ENCODE measurements at regions not wholly inside any gene's neighbourhood (a gene's known extent, or its start where the extent isn't known, plus 50 kb on each side); places are given as distances from the start of the nearest gene placed in this dataset.
"Not testable (repeated sequence)": the region's sequence is repeated elsewhere in the genome, so short reads cannot be mapped to it uniquely, and the experiment has no call there.

- Mint-ChIP-seq H3K36me3 (no peaks in the 10 kb centered on the region), H3K27ac (no peak overlapping the region), H3K4me3 (no peak overlapping the region), H3K27me3 (no peaks in the 10 kb centered on the region), H3K4me1 (no peaks in the 10 kb centered on the region), H3K9me3 (peaks cover 0 to 7% (median 1%) of the 10 kb centered on the region in 7 donors)
- DNase-seq (no peak), ATAC-seq (ENCODE audit: low read depth in 2 of 2) (no peak)
These were observed 1293.5 kb upstream of the CHAC2 start for GRCh38 chr2:52474091-52474490.

GRCh38 chr2:52473526-52473925, 1294.1 kb upstream of the CHAC2 start:
- ATAC-seq (ENCODE audit: low read depth in 2 of 2) (no peak), DNase-seq (no peak)
- Mint-ChIP-seq H3K27ac (no peak overlapping the region), H3K9me3 (peaks cover 0 to 3% (median under 1%) of the 10 kb centered on the region in 7 donors), H3K4me1 (no peaks in the 10 kb centered on the region), H3K4me3 (no peak overlapping the region), H3K27me3 (no peaks in the 10 kb centered on the region), H3K36me3 (no peaks in the 10 kb centered on the region)

- not testable (repeated sequence) for ATAC-seq (ENCODE audit: low read depth in 2 of 2); H3K27me3 Mint-ChIP-seq; H3K4me3 Mint-ChIP-seq; H3K4me1 Mint-ChIP-seq; H3K27ac Mint-ChIP-seq; H3K9me3 Mint-ChIP-seq; DNase-seq; H3K36me3 Mint-ChIP-seq
These were observed 1297.1 kb upstream of the CHAC2 start for GRCh38 chr2:52470457-52470856.

GRCh38 chr2:52467189-52467588, 1300.4 kb upstream of the CHAC2 start:
- ATAC-seq (ENCODE audit: low read depth in 2 of 2) (no peak), DNase-seq (no peak)
- no peak overlapping the region for H3K4me3 Mint-ChIP-seq
- no peaks in the 10 kb centered on the region for H3K27me3 Mint-ChIP-seq
- peaks cover 0 to 8% (median 1%) of the 10 kb centered on the region in 7 donors for H3K9me3 Mint-ChIP-seq
- no peak overlapping the region for H3K27ac Mint-ChIP-seq
- no peaks in the 10 kb centered on the region for H3K36me3 Mint-ChIP-seq
- H3K4me1 Mint-ChIP-seq, result no peaks in the 10 kb centered on the region

- Mint-ChIP-seq H3K27ac (no peak overlapping the region), H3K27me3 (no peaks in the 10 kb centered on the region), H3K9me3 (peaks cover 0 to 8% (median 1%) of the 10 kb centered on the region in 7 donors), H3K4me3 (no peak overlapping the region), H3K36me3 (no peaks in the 10 kb centered on the region), H3K4me1 (no peaks in the 10 kb centered on the region)
- no peak for ATAC-seq (ENCODE audit: low read depth in 2 of 2)
- DNase-seq, result no peak
These were observed 1302.3 kb upstream of the CHAC2 start for GRCh38 chr2:52465287-52465686.

- Mint-ChIP-seq H3K36me3 (no peaks in the 10 kb centered on the region), H3K27me3 (no peaks in the 10 kb centered on the region), H3K4me3 (no peak overlapping the region), H3K9me3 (peaks cover 0 to 8% (median 0%) of the 10 kb centered on the region in 7 donors), H3K27ac (no peak overlapping the region), H3K4me1 (no peaks in the 10 kb centered on the region)
- ATAC-seq (ENCODE audit: low read depth in 2 of 2) (no peak), DNase-seq (no peak)
These were observed 1304.1 kb upstream of the CHAC2 start for GRCh38 chr2:52463457-52463856.

GRCh38 chr2:52456561-52457377, 1310.8 kb upstream of the CHAC2 start:
- DNase-seq, result no peak
- Mint-ChIP-seq H3K9me3 (peaks cover 0 to 17% (median 4%) of the 10 kb centered on the region in 7 donors), H3K27me3 (no peaks in the 10 kb centered on the region), H3K4me1 (no peaks in the 10 kb centered on the region), H3K36me3 (no peaks in the 10 kb centered on the region), H3K27ac (no peak overlapping the region), H3K4me3 (no peak overlapping the region)
- no peak for ATAC-seq (ENCODE audit: low read depth in 2 of 2)

GRCh38 chr2:52454962-52455361, 1312.6 kb upstream of the CHAC2 start:
- no peak overlapping the region for H3K27ac Mint-ChIP-seq
- H3K9me3 Mint-ChIP-seq, result peaks cover 0 to 17% (median 4%) of the 10 kb centered on the region in 7 donors
- ATAC-seq (ENCODE audit: low read depth in 2 of 2) (no peak), DNase-seq (no peak)
- H3K4me3 Mint-ChIP-seq, result no peak overlapping the region
- H3K27me3 Mint-ChIP-seq, result no peaks in the 10 kb centered on the region
- no peaks in the 10 kb centered on the region for H3K4me1 Mint-ChIP-seq
- H3K36me3 Mint-ChIP-seq, result no peaks in the 10 kb centered on the region

- no peaks in the 10 kb centered on the region for H3K27me3 Mint-ChIP-seq
- no peak overlapping the region for H3K27ac Mint-ChIP-seq
- DNase-seq (no peak), ATAC-seq (ENCODE audit: low read depth in 2 of 2) (no peak)
- H3K4me3 Mint-ChIP-seq, result no peak overlapping the region
- H3K9me3 Mint-ChIP-seq, result peaks cover 0 to 12% (median 2%) of the 10 kb centered on the region in 7 donors
- H3K36me3 Mint-ChIP-seq, result no peaks in the 10 kb centered on the region
- no peaks in the 10 kb centered on the region for H3K4me1 Mint-ChIP-seq
These were observed 1315.4 kb upstream of the CHAC2 start for GRCh38 chr2:52452201-52452600.

- Mint-ChIP-seq H3K27ac (no peak overlapping the region), H3K36me3 (no peaks in the 10 kb centered on the region), H3K9me3 (peaks cover 0 to 4% (median 0%) of the 10 kb centered on the region in 7 donors), H3K4me1 (no peaks in the 10 kb centered on the region), H3K4me3 (no peak overlapping the region), H3K27me3 (no peaks in the 10 kb centered on the region)
- ATAC-seq (ENCODE audit: low read depth in 2 of 2) (no peak), DNase-seq (no peak)
These were observed 1321.9 kb upstream of the CHAC2 start for GRCh38 chr2:52445686-52446085.

- Mint-ChIP-seq H3K4me1 (no peaks in the 10 kb centered on the region), H3K9me3 (peaks cover 0 to 12% (median 7%) of the 10 kb centered on the region in 7 donors), H3K27ac (no peak overlapping the region), H3K4me3 (no peak overlapping the region), H3K27me3 (no peaks in the 10 kb centered on the region), H3K36me3 (no peaks in the 10 kb centered on the region)
- no peak for ATAC-seq (ENCODE audit: low read depth in 2 of 2)
- no peak for DNase-seq
These were observed 1336.2 kb upstream of the CHAC2 start for GRCh38 chr2:52431352-52431760.

- DNase-seq (no peak), ATAC-seq (ENCODE audit: low read depth in 2 of 2) (no peak)
- no peaks in the 10 kb centered on the region for H3K36me3 Mint-ChIP-seq
- H3K27me3 Mint-ChIP-seq, result no peaks in the 10 kb centered on the region
- no peak overlapping the region for H3K4me3 Mint-ChIP-seq
- H3K27ac Mint-ChIP-seq, result no peak overlapping the region
- peaks cover 0 to 12% (median 5%) of the 10 kb centered on the region in 7 donors for H3K9me3 Mint-ChIP-seq
- H3K4me1 Mint-ChIP-seq, result no peaks in the 10 kb centered on the region
These were observed 1337.9 kb upstream of the CHAC2 start for GRCh38 chr2:52429740-52430139.

- H3K4me1 Mint-ChIP-seq, result no peaks in the 10 kb centered on the region
- no peaks in the 10 kb centered on the region for H3K36me3 Mint-ChIP-seq
- DNase-seq, result no peak
- peaks cover 0 to 12% (median 5%) of the 10 kb centered on the region in 7 donors for H3K9me3 Mint-ChIP-seq
- no peak overlapping the region for H3K4me3 Mint-ChIP-seq
- no peak overlapping the region for H3K27ac Mint-ChIP-seq
- no peaks in the 10 kb centered on the region for H3K27me3 Mint-ChIP-seq
- no peak for ATAC-seq (ENCODE audit: low read depth in 2 of 2)
These were observed 1338.4 kb upstream of the CHAC2 start for GRCh38 chr2:52429171-52429570.

- Mint-ChIP-seq H3K4me1 (no peaks in the 10 kb centered on the region), H3K36me3 (no peaks in the 10 kb centered on the region)
- DNase-seq, result no peak
These were observed 1339.4 kb upstream of the CHAC2 start for GRCh38 chr2:52428224-52428623.

More at GRCh38 chr2:52428224-52428623, 1339.4 kb upstream of the CHAC2 start:
- H3K27ac Mint-ChIP-seq, result no peak overlapping the region
- no peak overlapping the region for H3K4me3 Mint-ChIP-seq
- H3K9me3 Mint-ChIP-seq, result peaks cover 0 to 12% (median 5%) of the 10 kb centered on the region in 7 donors
- H3K27me3 Mint-ChIP-seq, result no peaks in the 10 kb centered on the region
- ATAC-seq (ENCODE audit: low read depth in 2 of 2), result no peak
